ENCODE measurements at regions not wholly inside any gene's neighbourhood (a gene's known extent, or its start where the extent isn't known, plus 50 kb on each side); places are given as distances from the start of the nearest gene placed in this dataset.

- no peaks in the 10 kb centered on the region for H4K20me1 ChIP-seq (replicated peaks; ENCODE audit: control insufficient read depth, extremely low read depth, insufficient read depth, low read length)
- H3K4me2 ChIP-seq (ENCODE audit: insufficient read depth, low read length) = no peak overlapping the region
- no peaks in the 10 kb centered on the region for H3K79me2 ChIP-seq (ENCODE audit: control insufficient read depth, insufficient read depth, low read length)
- dilution Hi-C loops (cut with MboI; ENCODE audit: extremely low pct_ligation_motif_present, low sequenced_read_pairs) = no loop called here
- H3K9me3 ChIP-seq (replicated peaks; ENCODE audit: control insufficient read depth, insufficient read depth, low read length) = no peaks in the 10 kb centered on the region
- H3K27me3 ChIP-seq (ENCODE audit: control insufficient read depth in 2 of 2, insufficient read depth in 2 of 2, low read length in 2 of 2) = no peaks in the 10 kb centered on the region
- H3K9me1 ChIP-seq (replicated peaks; ENCODE audit: control insufficient read depth, extremely low read depth, insufficient read depth, low read length) = no peaks in the 10 kb centered on the region
- no peaks in the 10 kb centered on the region for H3K36me3 ChIP-seq (ENCODE audit: control insufficient read depth in 2 of 2, extremely low read depth in 1 of 2, insufficient read depth in 2 of 2, low read length in 2 of 2)
- H3K9ac ChIP-seq (replicated peaks; ENCODE audit: extremely low read depth, insufficient read depth, low read length) = no peak overlapping the region
- ChIA-PET CTCF (interaction anchor here (1.2 to 1.7 kb wide), 2 partner anchors 13 to 119 kb away, joined by 3 to 5 read pairs; no protein-coding TSS in a partner anchor), POLR2A (no interaction called here)
- H3K27ac ChIP-seq (ENCODE audit: insufficient read depth, low read depth, low read length) = no peak overlapping the region
- H3K4me1 ChIP-seq (ENCODE audit: control insufficient read depth, extremely low read depth, insufficient read depth, low read length) = no peaks in the 10 kb centered on the region
- FAIRE-seq = no peak
- no TSS peak for BruUV-seq (replicated peaks)
- no peak overlapping the region for H2AFZ ChIP-seq (ENCODE audit: low read depth, low read length)
- no peak overlapping the region for H3K4me3 ChIP-seq (replicated peaks in 1 of 3; ENCODE audit: insufficient read depth in 1 of 3, low read depth in 1 of 3, low read length in 3 of 3)
- no peak for DNase-seq (ENCODE audit: low read depth, low spot score)
- intact Hi-C loops (cut with micrococcal nuclease) = no loop called here
- TF ChIP-seq POLR2A (IDR thresholded peaks at IDR 0.05; ENCODE audit: low read depth, low read length) = no peak
- TF ChIP-seq JUN (IDR thresholded peaks at IDR 0.05; ENCODE audit: borderline replicate concordance, insufficient read depth, insufficient read length, low read depth) = no peak
- TF ChIP-seq GATA2 (IDR thresholded peaks at IDR 0.05; ENCODE audit: insufficient read depth, insufficient read length, low read depth, low read length) = no peak
- no peak for TF ChIP-seq MYC (IDR thresholded peaks at IDR 0.05; ENCODE audit: low read depth, low read length)
- no peak for TF ChIP-seq EZH2 (IDR thresholded peaks at IDR 0.05; ENCODE audit: borderline replicate concordance, low read depth, low read length, severe bottlenecking)
- no peak for TF ChIP-seq POLR2AphosphoS5 (IDR thresholded peaks at IDR 0.05; ENCODE audit: insufficient read depth, low read depth, low read length)
- TF ChIP-seq FOS (IDR thresholded peaks at IDR 0.05; ENCODE audit: borderline replicate concordance, insufficient read depth, low read length) = no peak
- no peak for TF ChIP-seq MAX (IDR thresholded peaks at IDR 0.05; ENCODE audit: insufficient read depth, insufficient read length)
- TF ChIP-seq CTCF (IDR thresholded peaks at IDR 0.05; ENCODE audit: extremely low read depth in 1 of 2, insufficient read depth in 1 of 2, low read depth in 1 of 2, low read length in 2 of 2) = no peak
These were observed 61.4 kb upstream of the ADRB1 start for GRCh38 chr10:113982296-113982695.
